IMR-90 (cell line): ENCODE measurements at regions not wholly inside any gene's neighbourhood (a gene's known extent, or its start where the extent isn't known, plus 50 kb on each side); places are given as distances from the start of the nearest gene placed in this dataset.

ENCODE experiments used
- ATAC-seq: fragments of 200-7000 bp; cut with Tn5 transposase; 2 replicates; pipeline ENCODE4 v1.9.1; 2020; ENCODE audit warnings: low read depth, mild to moderate bottlenecking, moderate library complexity
- BruUV-seq: library from RNA; stranded (reverse); fragments of 400-500 nt; replicated peaks from 2 replicates; lab custom pipeline; 2021; lab: Mats Ljungman, UMichigan
- CTCF ChIA-PET: fragments of 300-600 bp; formaldehyde crosslinking; extraction: SDS; loops from one replicate; lab custom pipeline; 2021; ENCODE audit warnings: antibody characterized with exemption; lab: Yijun Ruan, JAX
- POLR2A ChIA-PET: fragments of 300-600 bp; sonication (Branson Sonifier 250); formaldehyde crosslinking; loops from one replicate; lab custom pipeline; 2022; ENCODE audit warnings: antibody characterized with exemption; ENCODE audit not compliant: unreplicated experiment; lab: Charles Lee
- DNase-seq: peaks from one replicate; pipeline ENCODE4 v3.0.0; 2013
- H2AFZ ChIP-seq: replicated peaks from 2 replicates; pipeline ENCODE3; 2013; ENCODE audit warnings: low read length, mild to moderate bottlenecking; ENCODE audit not compliant: poor library complexity
- H2AK5ac ChIP-seq: 2 replicates; pipeline ENCODE4 v1.6.1; 2013; ENCODE audit warnings: low read depth, low read length, inconsistent platforms
- H2AK9ac ChIP-seq: replicated peaks from 2 replicates; pipeline ENCODE3; 2013; ENCODE audit warnings: mild to moderate bottlenecking, low read depth, low read length, moderate library complexity; ENCODE audit not compliant: poor library complexity
- H2BK120ac ChIP-seq: 2 replicates; pipeline ENCODE4 v1.6.1; 2013; ENCODE audit warnings: low read depth, low read length, inconsistent platforms
- H2BK15ac ChIP-seq: 3 replicates; pipeline ENCODE4 v1.6.1; 2013; ENCODE audit warnings: low read depth, low read length, inconsistent platforms
- H2BK20ac ChIP-seq: 2 replicates; pipeline ENCODE4 v1.6.1; 2013; ENCODE audit warnings: low read depth, mild to moderate bottlenecking, inconsistent platforms, low read length, moderate library complexity
- H2BK5ac ChIP-seq: 2 replicates; pipeline ENCODE4 v1.6.1; 2013; ENCODE audit warnings: mild to moderate bottlenecking, low read depth, low read length, inconsistent platforms; ENCODE audit not compliant: poor library complexity, severe bottlenecking
- H3K14ac ChIP-seq: replicated peaks from 2 replicates; pipeline ENCODE4 v1.6.1; 2013; ENCODE audit warnings: low read depth, low read length, inconsistent platforms
- H3K18ac ChIP-seq: 2 replicates; pipeline ENCODE4 v1.6.1; 2013; ENCODE audit warnings: low read depth, low read length, control low read depth
- H3K23ac ChIP-seq: 2 replicates; pipeline ENCODE4 v1.6.1; 2013; ENCODE audit warnings: low read depth, low read length, inconsistent platforms
- H3K27ac ChIP-seq: 2 replicates; pipeline ENCODE4 v1.5.1; 2013; ENCODE audit warnings: mild to moderate bottlenecking, control low read depth, low read length; ENCODE audit not compliant: insufficient read depth
- H3K27me3 ChIP-seq: 2 replicates; pipeline ENCODE4 v1.6.1; 2013; ENCODE audit warnings: low read length; ENCODE audit not compliant: control insufficient read depth, insufficient read depth
- H3K36me3 ChIP-seq: 2 replicates; pipeline ENCODE4 v1.6.1; 2013; ENCODE audit warnings: low read length, mixed read lengths; ENCODE audit not compliant: control insufficient read depth, insufficient read depth
- H3K4ac ChIP-seq: 2 replicates; pipeline ENCODE4 v1.6.1; 2013; ENCODE audit warnings: low read depth, low read length, inconsistent platforms
- H3K4me1 ChIP-seq: 2 replicates; pipeline ENCODE4 v1.6.1; 2013; ENCODE audit warnings: low read length, mixed read lengths; ENCODE audit not compliant: control insufficient read depth, insufficient read depth
- H3K4me2 ChIP-seq: 2 replicates; pipeline ENCODE4 v1.6.1; 2013; ENCODE audit warnings: low read depth, mild to moderate bottlenecking, control low read depth, low read length, moderate library complexity
- H3K4me3 ChIP-seq: 2 replicates; pipeline ENCODE4 v1.5.1; 2013; ENCODE audit warnings: low read depth, mild to moderate bottlenecking, control low read depth, low read length, moderate library complexity; ENCODE audit not compliant: insufficient read depth
- H3K56ac ChIP-seq: 2 replicates; pipeline ENCODE4 v1.6.1; 2013; ENCODE audit warnings: low read length, inconsistent platforms; ENCODE audit not compliant: insufficient read depth; ENCODE audit errors: extremely low read depth
- H3K79me1 ChIP-seq, 2 experiments: 2 replicates each; pipeline ENCODE4 v1.6.1; 2013; ENCODE audit warnings: low read length in 2 of 2, inconsistent platforms in 1 of 2, low read depth in 1 of 2
- H3K9ac ChIP-seq: 2 replicates; pipeline ENCODE4 v1.6.1; 2013; ENCODE audit warnings: low read depth, low read length, control low read depth
- H3K9me1 ChIP-seq: 2 replicates; pipeline ENCODE4 v1.6.1; 2013; ENCODE audit warnings: low read length, inconsistent platforms; ENCODE audit not compliant: insufficient read depth
- H3K9me3 ChIP-seq: 2 replicates; pipeline ENCODE4 v1.6.1; 2013; ENCODE audit warnings: low read length; ENCODE audit not compliant: control insufficient read depth, insufficient read depth
- H4K20me1 ChIP-seq: 2 replicates; pipeline ENCODE4 v1.6.1; 2013; ENCODE audit warnings: low read length, inconsistent platforms; ENCODE audit not compliant: insufficient read depth
- H4K5ac ChIP-seq: 2 replicates; pipeline ENCODE4 v1.6.1; 2013; ENCODE audit warnings: mild to moderate bottlenecking, low read depth, low read length, control low read depth
- H4K8ac ChIP-seq, 2 experiments: 2 replicates each; pipeline ENCODE4 v1.6.1; 2013; ENCODE audit warnings: low read depth in 2 of 2, low read length in 2 of 2, control low read depth in 1 of 2, inconsistent platforms in 1 of 2
- H4K91ac ChIP-seq: 2 replicates; pipeline ENCODE4 v1.6.1; 2013; ENCODE audit warnings: low read depth, low read length, inconsistent platforms; ENCODE audit not compliant: insufficient read depth
- BHLHE40 ChIP-seq: fragments of 150-350 bp; IDR thresholded peaks from 2 replicates; pipeline ENCODE4 v1.6.1; 2016; ENCODE audit warnings: mild to moderate bottlenecking, low read depth, low read length
- CEBPB ChIP-seq: IDR thresholded peaks from 2 replicates; pipeline ENCODE4 v1.6.1; 2012; ENCODE audit warnings: low read depth, low read length, improper control_type of control experiment
- FOS ChIP-seq: fragments of 150-350 bp; IDR thresholded peaks from 2 replicates; pipeline ENCODE4 v1.6.1; 2016; ENCODE audit warnings: low read depth, low read length
- MAFK ChIP-seq: IDR thresholded peaks from 2 replicates; pipeline ENCODE4 v1.6.1; 2012; ENCODE audit warnings: low read depth, low read length, improper control_type of control experiment
- MAZ ChIP-seq: IDR thresholded peaks from 2 replicates; pipeline ENCODE4 v1.6.1; 2012; ENCODE audit warnings: low read depth, mild to moderate bottlenecking, low read length, improper control_type of control experiment, moderate library complexity, borderline replicate concordance
- MXI1 ChIP-seq: IDR thresholded peaks from 2 replicates; pipeline ENCODE4 v1.6.1; 2012; ENCODE audit warnings: low read depth, mild to moderate bottlenecking, low read length, moderate library complexity, borderline replicate concordance
- NFE2L2 ChIP-seq: fragments of 150-350 bp; IDR thresholded peaks from 2 replicates; pipeline ENCODE4 v1.6.1; 2016; ENCODE audit warnings: low read depth, mild to moderate bottlenecking, low read length
- POLR2A ChIP-seq: IDR thresholded peaks from 2 replicates; pipeline ENCODE4 v1.6.1; 2012; ENCODE audit warnings: mild to moderate bottlenecking, low read depth, low read length
- RAD21 ChIP-seq: IDR thresholded peaks from 2 replicates; pipeline ENCODE4 v1.6.1; 2012; ENCODE audit warnings: low read length, improper control_type of control experiment
- RCOR1 ChIP-seq: IDR thresholded peaks from 2 replicates; pipeline ENCODE4 v1.6.1; 2012; ENCODE audit warnings: mild to moderate bottlenecking, low read length, improper control_type of control experiment; ENCODE audit not compliant: insufficient replicate concordance
- RFX5 ChIP-seq: IDR thresholded peaks from 2 replicates; pipeline ENCODE4 v1.8.0; 2012; ENCODE audit warnings: low read depth, mild to moderate bottlenecking, low read length, moderate library complexity
- SMC3 ChIP-seq: fragments of 150-350 bp; IDR thresholded peaks from 2 replicates; pipeline ENCODE4 v1.6.1; 2016; ENCODE audit warnings: low read depth, mild to moderate bottlenecking, antibody characterized with exemption, low read length, moderate library complexity
- WGBS, 2 experiments: methylation state at CpG; one replicate each; pipeline versions ENCODE4 v1.1.5 to v1.1.7; 2013; ENCODE audit warnings: missing lambda C conversion rate in 2 of 2; ENCODE audit not compliant: insufficient read length in 1 of 2; ENCODE audit errors: extremely low coverage in 2 of 2; 5-methylcytosine and 5-hydroxymethylcytosine counted together
- dilution Hi-C: fragments of 300-500 bp; cut with HindIII; formaldehyde crosslinking; loops from one replicate; pipeline ENCODE4 v1.14.3; 2018; ENCODE audit warnings: low sequenced_read_pairs; ENCODE audit not compliant: unreplicated experiment
- in situ Hi-C: fragments of 300-500 bp; cut with MboI; formaldehyde crosslinking; loops from 3 replicates; pipeline ENCODE4 v1.14.3; 2019; ENCODE audit warnings: low sequenced_read_pairs, inconsistent platforms, mixed read lengths
- intact Hi-C: fragments of 100-400 bp; cut with micrococcal nuclease; formaldehyde crosslinking; loops from 2 replicates; pipeline ENCODE4 v1.10.0; 2022
- TF ChIP-seq, protein P1 (sequence below): conservative IDR thresholded peaks from 2 replicates; pipeline ENCODE4 v1.5.1; 2012; ENCODE audit warnings: mild to moderate bottlenecking, low read depth, low read length, improper control_type of control experiment
- TF ChIP-seq, protein P2 (sequence below): fragments of 150-350 bp; IDR thresholded peaks from 2 replicates; pipeline ENCODE4 v1.6.1; 2017; ENCODE audit warnings: mild to moderate bottlenecking, antibody characterized with exemption, low read length, low read depth
- TF ChIP-seq, protein P3 (sequence below): fragments of 150-350 bp; IDR thresholded peaks from 2 replicates; pipeline ENCODE4 v1.6.1; 2016; ENCODE audit warnings: low read depth, mild to moderate bottlenecking, low read length, moderate library complexity, borderline replicate concordance

DNA sequence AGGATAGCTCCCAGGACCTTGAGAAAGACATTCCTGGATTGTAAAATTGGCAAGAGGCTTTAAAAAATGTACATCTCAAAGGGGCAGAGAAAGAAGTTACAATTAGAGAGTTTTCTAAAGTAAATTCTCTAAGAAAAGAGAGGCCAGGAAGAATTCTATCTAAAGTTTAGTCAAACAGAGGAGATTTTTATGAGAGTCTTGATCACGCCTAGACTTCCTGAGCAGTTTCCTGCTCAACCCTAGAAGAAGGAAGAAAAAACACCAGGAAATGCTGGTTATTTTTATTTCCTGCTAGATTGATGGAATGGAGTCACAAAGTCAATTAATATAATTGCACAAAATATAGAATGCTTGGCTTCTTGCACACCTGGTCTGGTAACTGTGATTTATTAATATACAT lies 269.1 kb downstream of the PCDH20 start:
- Histone ChIP-seq H2AK9ac (no peak overlapping the region), H3K18ac (no peak overlapping the region), H3K9me1 (no peaks in the 10 kb centered on the region), H3K9me3 (peaks cover 16% of the 10 kb centered on the region), H2BK120ac (no peak overlapping the region), H3K56ac (no peak overlapping the region), H3K23ac (no peak overlapping the region), H4K8ac (no peak overlapping the region), H3K4ac (no peak overlapping the region), H2BK20ac (no peak overlapping the region), H3K4me1 (no peaks in the 10 kb centered on the region), H3K14ac (no peak overlapping the region), H2AK5ac (no peak overlapping the region), H2BK5ac (no peak overlapping the region), H3K9ac (no peak overlapping the region), H4K20me1 (no peaks in the 10 kb centered on the region), H2BK15ac (no peak overlapping the region), H4K91ac (no peak overlapping the region), H3K27ac (no peak overlapping the region), H3K27me3 (no peaks in the 10 kb centered on the region), H4K5ac (no peak overlapping the region), H3K4me3 (no peak overlapping the region), H2AFZ (no peak overlapping the region), H3K4me2 (no peak overlapping the region), H3K79me1 (no peaks in the 10 kb centered on the region), H3K36me3 (no peaks in the 10 kb centered on the region)
- DNase-seq: no peak
- dilution Hi-C loops: no loop called here
- no peak for ATAC-seq
- TF ChIP-seq SMC3 (no peak), CEBPB (no peak), RFX5 (no peak), MAFK (no peak), RCOR1 (no peak), BHLHE40 (no peak), MAZ (no peak), POLR2A (no peak), RAD21 (no peak), MXI1 (no peak), FOS (no peak), NFE2L2 (no peak)
- TF ChIP-seq, protein P1, sequence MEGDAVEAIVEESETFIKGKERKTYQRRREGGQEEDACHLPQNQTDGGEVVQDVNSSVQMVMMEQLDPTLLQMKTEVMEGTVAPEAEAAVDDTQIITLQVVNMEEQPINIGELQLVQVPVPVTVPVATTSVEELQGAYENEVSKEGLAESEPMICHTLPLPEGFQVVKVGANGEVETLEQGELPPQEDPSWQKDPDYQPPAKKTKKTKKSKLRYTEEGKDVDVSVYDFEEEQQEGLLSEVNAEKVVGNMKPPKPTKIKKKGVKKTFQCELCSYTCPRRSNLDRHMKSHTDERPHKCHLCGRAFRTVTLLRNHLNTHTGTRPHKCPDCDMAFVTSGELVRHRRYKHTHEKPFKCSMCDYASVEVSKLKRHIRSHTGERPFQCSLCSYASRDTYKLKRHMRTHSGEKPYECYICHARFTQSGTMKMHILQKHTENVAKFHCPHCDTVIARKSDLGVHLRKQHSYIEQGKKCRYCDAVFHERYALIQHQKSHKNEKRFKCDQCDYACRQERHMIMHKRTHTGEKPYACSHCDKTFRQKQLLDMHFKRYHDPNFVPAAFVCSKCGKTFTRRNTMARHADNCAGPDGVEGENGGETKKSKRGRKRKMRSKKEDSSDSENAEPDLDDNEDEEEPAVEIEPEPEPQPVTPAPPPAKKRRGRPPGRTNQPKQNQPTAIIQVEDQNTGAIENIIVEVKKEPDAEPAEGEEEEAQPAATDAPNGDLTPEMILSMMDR: no peak
- TF ChIP-seq, protein P2, sequence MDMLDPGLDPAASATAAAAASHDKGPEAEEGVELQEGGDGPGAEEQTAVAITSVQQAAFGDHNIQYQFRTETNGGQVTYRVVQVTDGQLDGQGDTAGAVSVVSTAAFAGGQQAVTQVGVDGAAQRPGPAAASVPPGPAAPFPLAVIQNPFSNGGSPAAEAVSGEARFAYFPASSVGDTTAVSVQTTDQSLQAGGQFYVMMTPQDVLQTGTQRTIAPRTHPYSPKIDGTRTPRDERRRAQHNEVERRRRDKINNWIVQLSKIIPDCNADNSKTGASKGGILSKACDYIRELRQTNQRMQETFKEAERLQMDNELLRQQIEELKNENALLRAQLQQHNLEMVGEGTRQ: no peak
- TF ChIP-seq, protein P3, sequence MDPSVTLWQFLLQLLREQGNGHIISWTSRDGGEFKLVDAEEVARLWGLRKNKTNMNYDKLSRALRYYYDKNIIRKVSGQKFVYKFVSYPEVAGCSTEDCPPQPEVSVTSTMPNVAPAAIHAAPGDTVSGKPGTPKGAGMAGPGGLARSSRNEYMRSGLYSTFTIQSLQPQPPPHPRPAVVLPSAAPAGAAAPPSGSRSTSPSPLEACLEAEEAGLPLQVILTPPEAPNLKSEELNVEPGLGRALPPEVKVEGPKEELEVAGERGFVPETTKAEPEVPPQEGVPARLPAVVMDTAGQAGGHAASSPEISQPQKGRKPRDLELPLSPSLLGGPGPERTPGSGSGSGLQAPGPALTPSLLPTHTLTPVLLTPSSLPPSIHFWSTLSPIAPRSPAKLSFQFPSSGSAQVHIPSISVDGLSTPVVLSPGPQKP: no peak
- BruUV-seq: no TSS peak
- WGBS, 2 experiments: no CpG with 5 or more reads among the region's 1 CpG
- intact Hi-C loops: no loop called here
- in situ Hi-C loops: no loop called here
- CTCF ChIA-PET: no interaction called here
- POLR2A ChIA-PET: no interaction called here
